ENCODE measurements at regions not wholly inside any gene's neighbourhood (a gene's known extent, or its start where the extent isn't known, plus 50 kb on each side); places are given as distances from the start of the nearest gene placed in this dataset.

DNA sequence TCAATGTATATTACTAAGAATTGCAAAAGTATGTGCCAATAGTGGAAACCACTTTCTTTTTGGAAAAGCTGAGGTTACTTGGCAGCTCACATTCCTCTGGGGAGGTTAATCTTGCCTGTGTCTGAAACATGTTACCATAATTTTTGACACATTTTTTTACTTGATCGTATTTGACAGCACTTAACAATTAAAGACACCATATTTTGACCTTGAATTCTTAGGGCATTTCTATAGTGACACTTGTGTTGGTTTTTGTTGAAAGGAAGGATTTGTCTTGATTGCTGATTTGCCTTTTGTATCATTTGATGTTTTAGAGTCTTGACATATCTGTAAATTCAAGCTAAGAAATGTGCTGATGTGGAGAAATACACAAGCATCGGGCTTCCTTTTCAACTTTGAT lies 2135.5 kb downstream of the PCDH7 start:
- TF ChIP-seq, protein P1, sequence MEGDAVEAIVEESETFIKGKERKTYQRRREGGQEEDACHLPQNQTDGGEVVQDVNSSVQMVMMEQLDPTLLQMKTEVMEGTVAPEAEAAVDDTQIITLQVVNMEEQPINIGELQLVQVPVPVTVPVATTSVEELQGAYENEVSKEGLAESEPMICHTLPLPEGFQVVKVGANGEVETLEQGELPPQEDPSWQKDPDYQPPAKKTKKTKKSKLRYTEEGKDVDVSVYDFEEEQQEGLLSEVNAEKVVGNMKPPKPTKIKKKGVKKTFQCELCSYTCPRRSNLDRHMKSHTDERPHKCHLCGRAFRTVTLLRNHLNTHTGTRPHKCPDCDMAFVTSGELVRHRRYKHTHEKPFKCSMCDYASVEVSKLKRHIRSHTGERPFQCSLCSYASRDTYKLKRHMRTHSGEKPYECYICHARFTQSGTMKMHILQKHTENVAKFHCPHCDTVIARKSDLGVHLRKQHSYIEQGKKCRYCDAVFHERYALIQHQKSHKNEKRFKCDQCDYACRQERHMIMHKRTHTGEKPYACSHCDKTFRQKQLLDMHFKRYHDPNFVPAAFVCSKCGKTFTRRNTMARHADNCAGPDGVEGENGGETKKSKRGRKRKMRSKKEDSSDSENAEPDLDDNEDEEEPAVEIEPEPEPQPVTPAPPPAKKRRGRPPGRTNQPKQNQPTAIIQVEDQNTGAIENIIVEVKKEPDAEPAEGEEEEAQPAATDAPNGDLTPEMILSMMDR (IDR thresholded peaks at IDR 0.05 in 2 of 3, conservative IDR thresholded peaks at IDR 0.05 in 1 of 3; ENCODE audit: borderline replicate concordance in 1 of 3, insufficient read depth in 1 of 3, low read depth in 2 of 3, low read length in 2 of 3), result no peak
- TF ChIP-seq EZH2phosphoT487 (IDR thresholded peaks at IDR 0.05; ENCODE audit: borderline replicate concordance) (no peak), REST (IDR thresholded peaks at IDR 0.05; ENCODE audit: low read depth) (no peak), SP1 (IDR thresholded peaks at IDR 0.05; ENCODE audit: low read depth) (no peak), YY1 (IDR thresholded peaks at IDR 0.05; ENCODE audit: extremely low read depth, insufficient replicate concordance, low read depth, low read length) (no peak), FOSL1 (IDR thresholded peaks at IDR 0.05; ENCODE audit: low read depth) (no peak), POLR2AphosphoS5 (IDR thresholded peaks at IDR 0.05; ENCODE audit: low read depth, low read length) (no peak), CEBPB (IDR thresholded peaks at IDR 0.05; ENCODE audit: low read depth) (no peak), POLR2A (IDR thresholded peaks at IDR 0.05; ENCODE audit: borderline replicate concordance, extremely low read depth, insufficient read depth, insufficient read length) (no peak), ZFX (IDR thresholded peaks at IDR 0.05) (no peak), RAD21 (IDR thresholded peaks at IDR 0.05; ENCODE audit: low read depth) (no peak), JUND (IDR thresholded peaks at IDR 0.05) (no peak), TCF7L2 (IDR thresholded peaks at IDR 0.05; ENCODE audit: borderline replicate concordance, extremely low read depth, insufficient read depth, insufficient read length) (no peak), EZH2 (IDR thresholded peaks at IDR 0.05) (no peak)

Data from HCT116 (cell line).